Endometrium (tissue), 2 donors: ENCODE measurements at regions not wholly inside any gene's neighbourhood (a gene's known extent, or its start where the extent isn't known, plus 50 kb on each side); places are given as distances from the start of the nearest gene placed in this dataset.
"Not testable (repeated sequence)": the region's sequence is repeated elsewhere in the genome, so short reads cannot be mapped to it uniquely, and the experiment has no call there.

ENCODE experiments used
- FAIRE-seq: peaks from 2 replicates; lab custom pipeline; 2012; peaks lifted over from hg19 to GRCh38; lab: Jason Lieb, UNC
- donor health status: control.
- donor health status: control.

- FAIRE-seq, result no peak
These were observed 281.7 kb downstream of the NEBL start for GRCh38 chr10:20615395-20615794.

GRCh38 chr10:20614911-20615310, 282.2 kb downstream of the NEBL start:
- FAIRE-seq, result no peak

GRCh38 chr10:20608503-20608902, 288.6 kb downstream of the NEBL start:
- no peak for FAIRE-seq

- FAIRE-seq, result no peak
These were observed 290.1 kb downstream of the NEBL start for GRCh38 chr10:20606985-20607384.

- FAIRE-seq, result no peak
These were observed 295.1 kb downstream of the NEBL start for GRCh38 chr10:20601941-20602461.

- no peak for FAIRE-seq
These were observed 298.5 kb downstream of the NEBL start for GRCh38 chr10:20598590-20598989.

GRCh38 chr10:20596911-20597310, 300.2 kb downstream of the NEBL start:
- no peak for FAIRE-seq

GRCh38 chr10:20596065-20596755, 300.9 kb downstream of the NEBL start:
- no peak for FAIRE-seq

GRCh38 chr10:20593649-20594048, 303.5 kb downstream of the NEBL start:
- FAIRE-seq, result no peak

GRCh38 chr10:20582041-20582440, 315.1 kb downstream of the NEBL start:
- FAIRE-seq, result no peak

GRCh38 chr10:20573924-20574323, 323.2 kb downstream of the NEBL start:
- FAIRE-seq, result no peak

- not testable (repeated sequence) for FAIRE-seq
These were observed 341.1 kb downstream of the NEBL start for GRCh38 chr10:20555990-20556389.

- FAIRE-seq, result no peak
These were observed 344.7 kb downstream of the NEBL start for GRCh38 chr10:20552382-20552781.

- no peak for FAIRE-seq
These were observed 345.4 kb downstream of the NEBL start for GRCh38 chr10:20551761-20552160.

GRCh38 chr10:20535897-20536881, 360.9 kb downstream of the NEBL start:
- no peak for FAIRE-seq

- FAIRE-seq, result not testable (repeated sequence)
These were observed 365.7 kb downstream of the NEBL start for GRCh38 chr10:20531241-20531883.

- FAIRE-seq, result no peak
These were observed 375.9 kb downstream of the NEBL start for GRCh38 chr10:20521186-20521585.

GRCh38 chr10:20515654-20516053, 381.5 kb downstream of the NEBL start:
- FAIRE-seq, result no peak

- FAIRE-seq, result no peak
These were observed 384.5 kb downstream of the NEBL start for GRCh38 chr10:20512631-20513030.

GRCh38 chr10:20508921-20509320, 388.2 kb downstream of the NEBL start:
- FAIRE-seq, result no peak

GRCh38 chr10:20502903-20503585, 394.1 kb downstream of the NEBL start:
- FAIRE-seq, result no peak

- no peak for FAIRE-seq
These were observed 402.6 kb downstream of the NEBL start for GRCh38 chr10:20494474-20494873.
